HEK293 (cell line): ENCODE measurements at regions not wholly inside any gene's neighbourhood (a gene's known extent, or its start where the extent isn't known, plus 50 kb on each side); places are given as distances from the start of the nearest gene placed in this dataset.

ENCODE experiments used
- CTCF ChIA-PET: fragments of 350-600 bp; formaldehyde crosslinking; extraction: SDS; loops from one replicate; lab custom pipeline; 2021; ENCODE audit warnings: antibody characterized with exemption; lab: Yijun Ruan, JAX
- POLR2A ChIA-PET: fragments of 300-600 bp; formaldehyde crosslinking; extraction: SDS; loops from one replicate; lab custom pipeline; 2020; ENCODE audit warnings: antibody characterized with exemption, inconsistent platforms; lab: Yijun Ruan, JAX
- H3K27ac ChIP-seq: fragments of 200-500 bp; sonication (Bioruptor generic); 2 replicates; pipeline ENCODE4 v1.5.1; 2014; ENCODE audit warnings: low read depth, low read length, control low read depth, inconsistent platforms; ENCODE audit errors: extremely low read depth
- H3K36me3 ChIP-seq, 2 experiments: fragments of 200-500 bp in 1 of 2; sonication (Bioruptor generic) in 1 of 2; 1 replicate in 1 of 2; 2 replicates in 1 of 2; pipeline ENCODE4 v1.5.1; 2014 to 2017; ENCODE audit warnings: inconsistent platforms in 2 of 2, low read length in 2 of 2; ENCODE audit not compliant: control insufficient read depth in 2 of 2, insufficient read depth in 1 of 2
- H3K4me1 ChIP-seq: fragments of 200-500 bp; sonication (Bioruptor generic); 2 replicates; pipeline ENCODE4 v1.5.1; 2014; ENCODE audit warnings: mild to moderate bottlenecking, low read length, inconsistent platforms; ENCODE audit not compliant: control insufficient read depth, insufficient read depth
- H3K4me3 ChIP-seq: 2 replicates; pipeline ENCODE4 v1.5.1; 2011; ENCODE audit warnings: low read depth, mild to moderate bottlenecking, control low read depth, low read length, moderate library complexity
- H3K9me3 ChIP-seq: fragments of 200-500 bp; sonication (Bioruptor generic); 2 replicates; pipeline ENCODE4 v1.5.1; 2014; ENCODE audit warnings: low read depth, low read length, inconsistent platforms; ENCODE audit not compliant: control insufficient read depth, insufficient read depth
- BCL11A ChIP-seq: fragments of 450-650 bp; formaldehyde crosslinking; IDR thresholded peaks from 2 replicates; pipeline ENCODE4 v1.5.1; 2016; ENCODE audit warnings: low read depth, missing biosample characterization, missing genetic modification characterization
- KLF16 ChIP-seq: fragments of 450-650 bp; formaldehyde crosslinking; IDR thresholded peaks from 2 replicates; pipeline ENCODE4 v1.5.1; 2017; ENCODE audit warnings: missing biosample characterization, missing genetic modification characterization
- KLF7 ChIP-seq: fragments of 450-650 bp; formaldehyde crosslinking; IDR thresholded peaks from 2 replicates; pipeline ENCODE4 v1.5.1; 2016; ENCODE audit warnings: missing biosample characterization, missing genetic modification characterization, borderline replicate concordance
- REPIN1 ChIP-seq: fragments of 450-650 bp; formaldehyde crosslinking; IDR thresholded peaks from 2 replicates; pipeline ENCODE4 v1.5.1; 2017; ENCODE audit warnings: missing biosample characterization, missing genetic modification characterization, low read depth
- TCF7L2 ChIP-seq: IDR thresholded peaks from 2 replicates; pipeline ENCODE4 v1.6.1; 2011; ENCODE audit warnings: low read depth, mild to moderate bottlenecking, inconsistent platforms, low read length, moderate library complexity, borderline replicate concordance
- ZBTB48 ChIP-seq: fragments of 450-650 bp; formaldehyde crosslinking; IDR thresholded peaks from 2 replicates; pipeline ENCODE4 v1.5.1; 2016; ENCODE audit warnings: missing biosample characterization, missing genetic modification characterization
- ZBTB7A ChIP-seq: fragments of 450-650 bp; formaldehyde crosslinking; IDR thresholded peaks from 2 replicates; pipeline ENCODE4 v1.5.1; 2016; ENCODE audit warnings: low read depth, missing biosample characterization, missing genetic modification characterization
- ZFP69B ChIP-seq: fragments of 450-650 bp; formaldehyde crosslinking; IDR thresholded peaks from 2 replicates; pipeline ENCODE4 v1.5.1; 2016; ENCODE audit warnings: missing biosample characterization, missing genetic modification characterization
- ZNF10 ChIP-seq: fragments of 450-650 bp; formaldehyde crosslinking; IDR thresholded peaks from 2 replicates; pipeline ENCODE4 v1.5.1; 2017; ENCODE audit warnings: missing biosample characterization, missing genetic modification characterization
- ZNF112 ChIP-seq: fragments of 450-650 bp; formaldehyde crosslinking; IDR thresholded peaks from 2 replicates; pipeline ENCODE4 v1.5.0; 2017; ENCODE audit warnings: missing biosample characterization, missing genetic modification characterization
- ZNF202 ChIP-seq: fragments of 450-650 bp; formaldehyde crosslinking; IDR thresholded peaks from 2 replicates; pipeline ENCODE4 v1.5.1; 2016; ENCODE audit warnings: missing biosample characterization, missing genetic modification characterization, borderline replicate concordance
- ZNF26 ChIP-seq: fragments of 450-650 bp; formaldehyde crosslinking; IDR thresholded peaks from 2 replicates; pipeline ENCODE4 v1.5.1; 2016; ENCODE audit warnings: missing biosample characterization, missing genetic modification characterization
- ZNF274 ChIP-seq, 2 experiments: fragments of 200-500 bp in 1 of 2; fragments of 450-650 bp in 1 of 2; sonication (Bioruptor generic) in 1 of 2; formaldehyde crosslinking in 1 of 2; IDR thresholded peaks; 2 replicates each; pipeline versions ENCODE4 v1.5.1 to v1.6.1; 2014 to 2016; ENCODE audit warnings: borderline replicate concordance in 1 of 2, inconsistent platforms in 1 of 2, low read length in 1 of 2, missing biosample characterization in 1 of 2, missing genetic modification characterization in 1 of 2
- ZNF292 ChIP-seq: fragments of 450-650 bp; formaldehyde crosslinking; IDR thresholded peaks from 2 replicates; pipeline ENCODE4 v1.5.1; 2016; ENCODE audit warnings: low read depth, missing biosample characterization, missing genetic modification characterization, borderline replicate concordance
- ZNF391 ChIP-seq: fragments of 450-650 bp; formaldehyde crosslinking; IDR thresholded peaks from 2 replicates; pipeline ENCODE4 v1.5.1; 2016; ENCODE audit warnings: low read depth, missing biosample characterization, missing genetic modification characterization, borderline replicate concordance
- ZNF449 ChIP-seq: fragments of 450-650 bp; formaldehyde crosslinking; IDR thresholded peaks from 2 replicates; pipeline ENCODE4 v1.5.1; 2017; ENCODE audit warnings: missing biosample characterization, mild to moderate bottlenecking, missing genetic modification characterization, moderate library complexity
- ZNF473 ChIP-seq: fragments of 450-650 bp; formaldehyde crosslinking; IDR thresholded peaks from 2 replicates; pipeline ENCODE4 v1.5.1; 2017; ENCODE audit warnings: missing biosample characterization, missing genetic modification characterization
- ZNF501 ChIP-seq: fragments of 450-650 bp; formaldehyde crosslinking; IDR thresholded peaks from 2 replicates; pipeline ENCODE4 v1.5.1; 2016; ENCODE audit warnings: missing biosample characterization, missing genetic modification characterization
- ZNF514 ChIP-seq: fragments of 450-650 bp; formaldehyde crosslinking; IDR thresholded peaks from 2 replicates; pipeline ENCODE4 v1.5.1; 2016; ENCODE audit warnings: missing biosample characterization, missing genetic modification characterization
- ZNF549 ChIP-seq: fragments of 450-650 bp; IDR thresholded peaks from 2 replicates; pipeline ENCODE4 v1.5.1; 2018; ENCODE audit warnings: missing biosample characterization, missing genetic modification characterization, mild to moderate bottlenecking, inconsistent platforms, moderate library complexity
- ZNF660 ChIP-seq: fragments of 450-650 bp; IDR thresholded peaks from 2 replicates; pipeline ENCODE4 v1.5.1; 2018; ENCODE audit warnings: missing biosample characterization, mild to moderate bottlenecking, missing genetic modification characterization
- ZNF701 ChIP-seq: fragments of 450-650 bp; formaldehyde crosslinking; IDR thresholded peaks from 2 replicates; pipeline ENCODE4 v1.5.1; 2016; ENCODE audit warnings: missing biosample characterization, missing genetic modification characterization
- ZNF768 ChIP-seq: fragments of 450-650 bp; formaldehyde crosslinking; IDR thresholded peaks from 2 replicates; pipeline ENCODE4 v1.5.1; 2018; ENCODE audit warnings: missing biosample characterization, mild to moderate bottlenecking, missing genetic modification characterization
- ZNF791 ChIP-seq: fragments of 450-650 bp; formaldehyde crosslinking; IDR thresholded peaks from 2 replicates; pipeline ENCODE4 v1.5.1; 2016; ENCODE audit warnings: missing biosample characterization, missing genetic modification characterization
- ZSCAN16 ChIP-seq: fragments of 450-650 bp; formaldehyde crosslinking; IDR thresholded peaks from 2 replicates; pipeline ENCODE4 v1.5.1; 2016; ENCODE audit warnings: missing biosample characterization, missing genetic modification characterization

- CTCF ChIA-PET, result interaction anchor here (0.5 to 1.6 kb wide), 6 partner anchors 8 to 35 kb away, joined by 3 to 6 read pairs (median 4); no protein-coding TSS in a partner anchor
Measured at GRCh38 chr10:128186959-128187787, 61.0 kb upstream of the MKI67 start.

GRCh38 chr10:128187788-128188185 lies 61.6 kb upstream of the MKI67 start:
- Histone ChIP-seq H3K9me3 (no peaks in the 10 kb centered on the region; the same call in 1 of the 2 replicates), H3K4me1 (no peaks in the 10 kb centered on the region), H3K36me3 (no peaks in the 10 kb centered on the region), H3K27ac (no peak overlapping the region), H3K4me3 (no peak overlapping the region)
- CTCF ChIA-PET, result interaction anchor here (0.5 to 1.2 kb wide), 3 partner anchors 9 to 34 kb away, joined by 3 to 4 read pairs (median 3); no protein-coding TSS in a partner anchor
- POLR2A ChIA-PET, result no interaction called here
- no peak for TF ChIP-seq ZNF514 (tag by site-specific recombination)
- no peak for TF ChIP-seq ZNF449 (tag by site-specific recombination)
- no peak for TF ChIP-seq TCF7L2
- TF ChIP-seq ZNF292 (tag by site-specific recombination), result no peak
- TF ChIP-seq KLF7 (tag by site-specific recombination), result no peak
- TF ChIP-seq KLF16, result no peak
- TF ChIP-seq ZBTB48 (tag by site-specific recombination), result no peak
- TF ChIP-seq ZNF112 (tag by site-specific recombination), result no peak
- TF ChIP-seq ZNF10 (tag by site-specific recombination), result no peak
- no peak for TF ChIP-seq ZNF549 (tag by site-specific recombination)
- no peak for TF ChIP-seq ZNF768 (tag by site-specific recombination)

More at GRCh38 chr10:128186959-128187787, 61.0 kb upstream of the MKI67 start:
- no peak for TF ChIP-seq REPIN1 (tag by site-specific recombination)
- TF ChIP-seq ZNF274 (IDR thresholded peaks at IDR 0.05; ENCODE audit: low read length), result no peak
- no peak for TF ChIP-seq ZNF274 (tag by site-specific recombination; IDR thresholded peaks at IDR 0.05; ENCODE audit: borderline replicate concordance)
- TF ChIP-seq ZNF26 (tag by site-specific recombination), result no peak
- no peak for TF ChIP-seq ZSCAN16 (tag by site-specific recombination)
- TF ChIP-seq ZNF449 (tag by site-specific recombination), result no peak
- TF ChIP-seq ZNF791, result no peak
- TF ChIP-seq ZNF501 (tag by site-specific recombination), result no peak
- TF ChIP-seq ZNF202, result no peak
- TF ChIP-seq ZNF701, result no peak
- TF ChIP-seq ZBTB7A, result no peak
- no peak for TF ChIP-seq ZNF660
- TF ChIP-seq BCL11A (tag by site-specific recombination), result no peak
- TF ChIP-seq ZFP69B, result no peak
- no peak for TF ChIP-seq ZNF473 (tag by site-specific recombination)
- no peak for TF ChIP-seq ZNF391 (tag by site-specific recombination)
- TF ChIP-seq, all 188 proteins: peak for 0
- H3K4me3 ChIP-seq, result no peak overlapping the region
- no peaks in the 10 kb centered on the region; the same call in 1 of the 2 replicates for H3K9me3 ChIP-seq
- no peaks in the 10 kb centered on the region for H3K4me1 ChIP-seq
- POLR2A ChIA-PET, result no interaction called here
- no peaks in the 10 kb centered on the region for H3K36me3 ChIP-seq
- no peak overlapping the region for H3K27ac ChIP-seq
